ENCODE measurements at regions not wholly inside any gene's neighbourhood (a gene's known extent, or its start where the extent isn't known, plus 50 kb on each side); places are given as distances from the start of the nearest gene placed in this dataset.

DNA sequence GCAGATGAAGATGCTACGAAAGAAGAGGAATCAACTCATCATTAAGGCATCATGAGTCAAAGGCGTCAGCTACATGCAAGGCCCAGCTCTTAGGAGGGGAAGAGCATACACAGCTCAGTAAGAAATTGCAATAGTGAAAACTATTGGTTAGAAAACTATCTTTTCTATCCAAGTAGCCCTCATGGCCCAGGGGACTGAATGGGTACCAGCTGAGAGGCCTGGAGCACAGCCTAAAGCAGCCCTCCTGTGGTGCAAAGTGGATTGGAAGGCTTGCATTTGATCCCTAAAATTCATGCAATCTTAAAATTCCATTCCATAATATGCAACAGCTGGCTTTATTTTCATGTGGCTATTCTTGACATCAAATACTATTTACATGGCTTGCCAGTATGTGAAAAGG is 251.8 kb upstream of the USP24 start:
- TF ChIP-seq, protein P1, sequence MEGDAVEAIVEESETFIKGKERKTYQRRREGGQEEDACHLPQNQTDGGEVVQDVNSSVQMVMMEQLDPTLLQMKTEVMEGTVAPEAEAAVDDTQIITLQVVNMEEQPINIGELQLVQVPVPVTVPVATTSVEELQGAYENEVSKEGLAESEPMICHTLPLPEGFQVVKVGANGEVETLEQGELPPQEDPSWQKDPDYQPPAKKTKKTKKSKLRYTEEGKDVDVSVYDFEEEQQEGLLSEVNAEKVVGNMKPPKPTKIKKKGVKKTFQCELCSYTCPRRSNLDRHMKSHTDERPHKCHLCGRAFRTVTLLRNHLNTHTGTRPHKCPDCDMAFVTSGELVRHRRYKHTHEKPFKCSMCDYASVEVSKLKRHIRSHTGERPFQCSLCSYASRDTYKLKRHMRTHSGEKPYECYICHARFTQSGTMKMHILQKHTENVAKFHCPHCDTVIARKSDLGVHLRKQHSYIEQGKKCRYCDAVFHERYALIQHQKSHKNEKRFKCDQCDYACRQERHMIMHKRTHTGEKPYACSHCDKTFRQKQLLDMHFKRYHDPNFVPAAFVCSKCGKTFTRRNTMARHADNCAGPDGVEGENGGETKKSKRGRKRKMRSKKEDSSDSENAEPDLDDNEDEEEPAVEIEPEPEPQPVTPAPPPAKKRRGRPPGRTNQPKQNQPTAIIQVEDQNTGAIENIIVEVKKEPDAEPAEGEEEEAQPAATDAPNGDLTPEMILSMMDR (IDR thresholded peaks at IDR 0.05), result no peak
- no peak for TF ChIP-seq EZH2 (IDR thresholded peaks at IDR 0.05)

All from neural progenitor cell (in vitro differentiated cells).